ENCODE measurements at regions not wholly inside any gene's neighbourhood (a gene's known extent, or its start where the extent isn't known, plus 50 kb on each side); places are given as distances from the start of the nearest gene placed in this dataset.

DNA sequence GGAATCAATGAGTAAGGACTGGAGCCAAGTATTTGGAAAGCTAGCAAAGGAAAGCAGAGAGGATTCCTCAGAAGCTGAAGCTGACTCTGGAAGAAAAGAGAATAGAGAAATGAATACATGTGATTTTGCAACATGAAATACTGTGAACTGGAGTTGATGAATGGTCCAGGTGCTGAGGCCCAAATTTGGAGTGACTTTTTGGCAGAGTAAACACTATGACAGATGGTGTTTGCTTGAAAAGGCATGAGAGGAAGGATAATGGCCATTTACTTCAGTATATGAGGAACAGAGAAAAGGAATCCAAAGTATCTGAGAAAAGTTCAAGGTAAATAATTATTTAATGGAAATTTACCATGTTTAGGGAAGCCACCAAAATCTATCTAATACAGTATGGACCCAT is 236.7 kb downstream of the SLITRK2 start:
- H3K9ac ChIP-seq (ENCODE audit: insufficient read depth, low read length), result no peak overlapping the region
- DNase-seq (ENCODE audit: low read depth in 2 of 2), result no peak
- no peaks in the 10 kb centered on the region for H3K36me3 ChIP-seq (ENCODE audit: control insufficient read depth, insufficient read depth, low read length)
- H3K4me1 ChIP-seq (ENCODE audit: control insufficient read depth, extremely low read depth, insufficient read depth, low read length), result no peaks in the 10 kb centered on the region
- H3K79me2 ChIP-seq (ENCODE audit: control insufficient read depth, insufficient read depth, low read length), result no peaks in the 10 kb centered on the region
- H2AFZ ChIP-seq (ENCODE audit: low read length), result no peak overlapping the region
- H4K20me1 ChIP-seq (ENCODE audit: control insufficient read depth, extremely low read depth, insufficient read depth, low read length), result no peaks in the 10 kb centered on the region
- H3K27me3 ChIP-seq (ENCODE audit: control insufficient read depth, insufficient read depth, low read length), result no peaks in the 10 kb centered on the region
- no peak overlapping the region for H3K4me2 ChIP-seq (ENCODE audit: extremely low read depth, insufficient read depth, low read length)
- TF ChIP-seq EZH2 (IDR thresholded peaks at IDR 0.05; ENCODE audit: low read length, missing control alignments), result no peak
- TF ChIP-seq, protein P1, sequence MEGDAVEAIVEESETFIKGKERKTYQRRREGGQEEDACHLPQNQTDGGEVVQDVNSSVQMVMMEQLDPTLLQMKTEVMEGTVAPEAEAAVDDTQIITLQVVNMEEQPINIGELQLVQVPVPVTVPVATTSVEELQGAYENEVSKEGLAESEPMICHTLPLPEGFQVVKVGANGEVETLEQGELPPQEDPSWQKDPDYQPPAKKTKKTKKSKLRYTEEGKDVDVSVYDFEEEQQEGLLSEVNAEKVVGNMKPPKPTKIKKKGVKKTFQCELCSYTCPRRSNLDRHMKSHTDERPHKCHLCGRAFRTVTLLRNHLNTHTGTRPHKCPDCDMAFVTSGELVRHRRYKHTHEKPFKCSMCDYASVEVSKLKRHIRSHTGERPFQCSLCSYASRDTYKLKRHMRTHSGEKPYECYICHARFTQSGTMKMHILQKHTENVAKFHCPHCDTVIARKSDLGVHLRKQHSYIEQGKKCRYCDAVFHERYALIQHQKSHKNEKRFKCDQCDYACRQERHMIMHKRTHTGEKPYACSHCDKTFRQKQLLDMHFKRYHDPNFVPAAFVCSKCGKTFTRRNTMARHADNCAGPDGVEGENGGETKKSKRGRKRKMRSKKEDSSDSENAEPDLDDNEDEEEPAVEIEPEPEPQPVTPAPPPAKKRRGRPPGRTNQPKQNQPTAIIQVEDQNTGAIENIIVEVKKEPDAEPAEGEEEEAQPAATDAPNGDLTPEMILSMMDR (conservative IDR thresholded peaks at IDR 0.05 in 1 of 2, IDR thresholded peaks at IDR 0.05 in 1 of 2; ENCODE audit: low read depth in 1 of 2, low read length in 2 of 2), result no peak
- no peak overlapping the region for H3K4me3 ChIP-seq (replicated peaks in 1 of 4; ENCODE audit: control extremely low read depth in 1 of 4, insufficient read depth in 1 of 4, low read depth in 3 of 4, low read length in 4 of 4)
- H3K9me3 ChIP-seq (ENCODE audit: control insufficient read depth, insufficient read depth, low read depth, low read length), result no peaks in the 10 kb centered on the region
- H3K27ac ChIP-seq (ENCODE audit: insufficient read depth, low read length), result no peak overlapping the region

DNA sequence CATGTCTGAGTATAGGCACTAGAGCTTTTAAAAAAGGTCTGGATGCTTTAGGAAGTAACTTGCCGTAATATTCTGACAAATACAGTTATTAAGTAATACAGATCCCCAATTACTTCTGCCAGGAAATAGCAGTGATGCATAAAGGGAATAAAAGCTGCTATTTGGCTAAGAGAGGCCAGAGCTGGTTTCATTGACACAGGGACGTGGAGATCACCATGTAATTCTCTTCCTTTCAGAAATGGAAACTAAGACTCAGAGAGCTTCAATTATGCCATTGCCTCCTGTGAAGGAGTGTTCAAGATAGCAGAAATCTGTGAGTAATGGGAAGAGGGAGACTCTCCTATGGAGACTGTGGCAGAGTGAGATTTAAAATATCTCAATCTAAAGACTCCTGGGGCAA is 238.1 kb downstream of the SLITRK2 start:
- no peak overlapping the region for H2AFZ ChIP-seq (ENCODE audit: low read length)
- no peak for DNase-seq (ENCODE audit: low read depth in 2 of 2)
- no peak overlapping the region for H3K4me3 ChIP-seq (replicated peaks in 1 of 4; ENCODE audit: control extremely low read depth in 1 of 4, insufficient read depth in 1 of 4, low read depth in 3 of 4, low read length in 4 of 4)
- no peaks in the 10 kb centered on the region for H3K4me1 ChIP-seq (ENCODE audit: control insufficient read depth, extremely low read depth, insufficient read depth, low read length)
- no peak overlapping the region for H3K9ac ChIP-seq (ENCODE audit: insufficient read depth, low read length)
- H3K9me3 ChIP-seq (ENCODE audit: control insufficient read depth, insufficient read depth, low read depth, low read length), result no peaks in the 10 kb centered on the region
- H3K27me3 ChIP-seq (ENCODE audit: control insufficient read depth, insufficient read depth, low read length), result no peaks in the 10 kb centered on the region
- H3K79me2 ChIP-seq (ENCODE audit: control insufficient read depth, insufficient read depth, low read length), result no peaks in the 10 kb centered on the region
- H3K27ac ChIP-seq (ENCODE audit: insufficient read depth, low read length), result no peak overlapping the region
- H3K36me3 ChIP-seq (ENCODE audit: control insufficient read depth, insufficient read depth, low read length), result no peaks in the 10 kb centered on the region
- H4K20me1 ChIP-seq (ENCODE audit: control insufficient read depth, extremely low read depth, insufficient read depth, low read length), result no peaks in the 10 kb centered on the region
- H3K4me2 ChIP-seq (ENCODE audit: extremely low read depth, insufficient read depth, low read length), result no peak overlapping the region
- TF ChIP-seq, protein P1 (conservative IDR thresholded peaks at IDR 0.05 in 1 of 2, IDR thresholded peaks at IDR 0.05 in 1 of 2; ENCODE audit: low read depth in 1 of 2, low read length in 2 of 2), result no peak
- no peak for TF ChIP-seq EZH2 (IDR thresholded peaks at IDR 0.05; ENCODE audit: low read length, missing control alignments)

DNA sequence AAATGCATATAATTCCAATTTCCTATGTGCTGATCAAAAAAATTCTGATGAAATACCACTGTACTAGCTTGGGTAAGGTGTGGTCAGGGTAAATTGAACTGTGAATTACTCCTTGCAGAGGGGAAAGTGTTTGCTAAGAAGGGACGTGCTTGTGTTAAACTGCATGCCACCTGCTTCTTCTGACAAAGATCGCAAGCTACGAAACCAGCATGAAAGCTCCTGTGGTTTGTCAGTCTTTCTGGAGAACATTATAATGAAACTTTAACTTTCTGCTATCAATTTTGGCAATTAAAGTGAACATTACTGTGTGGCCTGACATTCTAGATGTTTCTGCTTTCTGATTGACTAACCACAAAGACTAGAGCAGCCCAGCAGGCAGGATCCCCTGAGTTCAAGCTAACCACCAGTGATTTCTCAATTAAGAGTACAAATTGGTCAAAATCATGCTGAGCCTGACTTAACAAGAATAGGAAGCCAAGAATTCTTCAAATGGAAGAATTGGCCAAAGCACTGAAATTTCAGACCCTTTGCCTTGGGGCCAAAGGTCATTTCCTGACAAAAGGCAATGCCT is 239.0 kb downstream of the SLITRK2 start:
- DNase-seq (ENCODE audit: low read depth in 2 of 2), result no peak
- H3K9ac ChIP-seq (ENCODE audit: insufficient read depth, low read length), result no peak overlapping the region
- H4K20me1 ChIP-seq (ENCODE audit: control insufficient read depth, extremely low read depth, insufficient read depth, low read length), result no peaks in the 10 kb centered on the region
- H3K79me2 ChIP-seq (ENCODE audit: control insufficient read depth, insufficient read depth, low read length), result no peaks in the 10 kb centered on the region
- H3K27ac ChIP-seq (ENCODE audit: insufficient read depth, low read length), result no peak overlapping the region
- H3K27me3 ChIP-seq (ENCODE audit: control insufficient read depth, insufficient read depth, low read length), result no peaks in the 10 kb centered on the region
- no peak overlapping the region for H3K4me3 ChIP-seq (replicated peaks in 1 of 4; ENCODE audit: control extremely low read depth in 1 of 4, insufficient read depth in 1 of 4, low read depth in 3 of 4, low read length in 4 of 4)
- H3K4me1 ChIP-seq (ENCODE audit: control insufficient read depth, extremely low read depth, insufficient read depth, low read length), result no peaks in the 10 kb centered on the region
- H3K36me3 ChIP-seq (ENCODE audit: control insufficient read depth, insufficient read depth, low read length), result no peaks in the 10 kb centered on the region
- no peak overlapping the region for H3K4me2 ChIP-seq (ENCODE audit: extremely low read depth, insufficient read depth, low read length)
- no peak overlapping the region for H2AFZ ChIP-seq (ENCODE audit: low read length)
- no peaks in the 10 kb centered on the region for H3K9me3 ChIP-seq (ENCODE audit: control insufficient read depth, insufficient read depth, low read depth, low read length)
- TF ChIP-seq, protein P1 (conservative IDR thresholded peaks at IDR 0.05 in 1 of 2, IDR thresholded peaks at IDR 0.05 in 1 of 2; ENCODE audit: low read depth in 1 of 2, low read length in 2 of 2), result no peak
- TF ChIP-seq EZH2 (IDR thresholded peaks at IDR 0.05; ENCODE audit: low read length, missing control alignments), result no peak

Measured in fibroblast of lung (primary cell).